CD8-positive, alpha-beta memory T cell (primary cell): ENCODE measurements at regions not wholly inside any gene's neighbourhood (a gene's known extent, or its start where the extent isn't known, plus 50 kb on each side); places are given as distances from the start of the nearest gene placed in this dataset.

Source experiments
- CTCF ChIA-PET: fragments of 350-600 bp; sonication (Branson Sonifier 250); formaldehyde crosslinking; loops from one replicate; lab custom pipeline; 2021; ENCODE audit warnings: antibody characterized with exemption; lab: Charles Lee
- POLR2A ChIA-PET: fragments of 350-600 bp; sonication (Branson Sonifier 250); formaldehyde crosslinking; loops from one replicate; lab custom pipeline; 2021; ENCODE audit warnings: antibody characterized with exemption; lab: Charles Lee
- DNase-seq, 5 donors: peaks; one replicate each; pipeline versions ENCODE4 v3.0.0 to v3.0.0-alpha.2; 2020 to 2022; ENCODE audit warnings: mixed read lengths in 1 of 5
- H3K27ac ChIP-seq: one replicate; pipeline ENCODE4 v1.7.0; 2013; ENCODE audit warnings: low read depth, mild to moderate bottlenecking, low read length, moderate library complexity
- H3K27me3 ChIP-seq: 2 replicates; pipeline ENCODE4 v1.7.0; 2013; ENCODE audit warnings: low read length, mild to moderate bottlenecking; ENCODE audit not compliant: insufficient read depth, poor library complexity, severe bottlenecking
- H3K36me3 ChIP-seq: 2 replicates; pipeline ENCODE4 v1.7.0; 2013; ENCODE audit warnings: mild to moderate bottlenecking, low read length, moderate library complexity; ENCODE audit not compliant: insufficient read depth
- H3K4me1 ChIP-seq: 2 replicates; pipeline ENCODE4 v1.7.0; 2013; ENCODE audit warnings: mild to moderate bottlenecking, low read length, moderate library complexity; ENCODE audit not compliant: insufficient read depth
- H3K4me3 ChIP-seq: 2 replicates; pipeline ENCODE4 v1.7.0; 2013; ENCODE audit warnings: mild to moderate bottlenecking, low read length
- H3K9me3 ChIP-seq: 2 replicates; pipeline ENCODE4 v1.7.0; 2013; ENCODE audit warnings: mild to moderate bottlenecking, low read length
- H3K27ac Mint-ChIP-seq, 8 donors: one replicate each; pipeline ENCODE4 v1.8.0; 2020 to 2021; ENCODE audit warnings: mixed read lengths in 8 of 8, mild to moderate bottlenecking in 6 of 8, inconsistent platforms in 3 of 8, moderate library complexity in 3 of 8
- H3K27me3 Mint-ChIP-seq, 2 donors: one replicate each; pipeline ENCODE4 v1.8.0; 2020 to 2021; ENCODE audit warnings: mixed read lengths in 2 of 2, mild to moderate bottlenecking in 1 of 2, moderate library complexity in 1 of 2
- H3K36me3 Mint-ChIP-seq, 3 donors: one replicate each; pipeline ENCODE4 v1.8.0; 2020 to 2021; ENCODE audit warnings: mixed read lengths in 3 of 3, inconsistent platforms in 1 of 3, mild to moderate bottlenecking in 1 of 3
- H3K4me1 Mint-ChIP-seq, 3 donors: one replicate each; pipeline ENCODE4 v1.8.0; 2020 to 2021; ENCODE audit warnings: mixed read lengths in 3 of 3, inconsistent platforms in 1 of 3, mild to moderate bottlenecking in 1 of 3
- H3K4me3 Mint-ChIP-seq, 7 donors: one replicate each; pipeline ENCODE4 v1.8.0; 2020 to 2021; ENCODE audit warnings: mixed read lengths in 7 of 7, mild to moderate bottlenecking in 6 of 7, moderate library complexity in 4 of 7, inconsistent platforms in 2 of 7
- H3K9me3 Mint-ChIP-seq, 5 donors: one replicate each; pipeline ENCODE4 v1.8.0; 2020 to 2022; ENCODE audit warnings: mixed read lengths in 5 of 5, mild to moderate bottlenecking in 3 of 5, moderate library complexity in 2 of 5, inconsistent platforms in 1 of 5

DNA sequence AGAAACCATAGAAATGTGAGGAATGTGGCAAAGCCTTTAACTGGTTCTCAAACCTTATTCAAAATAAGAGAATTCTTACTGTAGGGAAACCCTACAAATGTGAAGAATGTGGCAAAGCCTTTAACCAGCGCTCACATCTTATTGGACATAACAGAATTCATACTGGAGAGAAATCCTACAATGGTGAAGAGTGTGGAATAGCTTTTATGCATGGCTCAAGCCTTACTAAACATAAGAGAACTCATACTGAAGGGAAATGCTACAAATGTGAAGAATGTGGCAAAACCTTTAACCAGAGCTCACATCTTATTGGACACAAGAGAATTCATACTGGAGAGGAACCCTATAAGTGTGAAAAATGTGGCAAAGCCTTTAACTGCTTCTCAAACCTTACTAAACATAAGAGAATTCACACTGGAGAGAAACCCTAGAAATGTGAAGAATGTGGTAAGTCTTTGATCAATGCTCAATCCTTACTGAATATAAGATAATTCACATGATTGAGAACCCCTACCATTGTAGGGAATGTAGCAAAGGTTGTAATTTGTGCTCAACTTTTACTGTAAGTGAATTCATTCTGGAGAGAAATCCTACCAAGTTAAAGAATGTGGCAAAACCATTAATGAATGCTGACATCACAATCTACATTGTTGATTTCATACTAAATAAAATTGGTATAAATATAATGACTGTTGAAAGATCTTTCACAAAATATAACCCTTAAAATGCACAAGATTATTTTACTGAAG lies 142.5 kb upstream of the ZNF479 start:
- H3K27me3 Mint-ChIP-seq = no peaks in the 10 kb centered on the region
- no peaks in the 10 kb centered on the region for H3K36me3 ChIP-seq
- CTCF ChIA-PET = no interaction called here
- POLR2A ChIA-PET = no interaction called here
- H3K27me3 ChIP-seq = no peaks in the 10 kb centered on the region
- no peak overlapping the region for H3K4me3 Mint-ChIP-seq
- no peaks in the 10 kb centered on the region for H3K4me1 Mint-ChIP-seq
- no peak overlapping the region for H3K27ac Mint-ChIP-seq
- peaks cover 5% of the 10 kb centered on the region for H3K9me3 ChIP-seq
- no peak overlapping the region for H3K4me3 ChIP-seq
- peaks cover 31 to 78% (median 67%) of the 10 kb centered on the region in 5 donors for H3K9me3 Mint-ChIP-seq
- no peaks in the 10 kb centered on the region for H3K4me1 ChIP-seq
- H3K27ac ChIP-seq = no peak overlapping the region
- peaks cover 0 to 2% (median 0%) of the 10 kb centered on the region in 3 donors for H3K36me3 Mint-ChIP-seq
- DNase-seq = no peak

DNA sequence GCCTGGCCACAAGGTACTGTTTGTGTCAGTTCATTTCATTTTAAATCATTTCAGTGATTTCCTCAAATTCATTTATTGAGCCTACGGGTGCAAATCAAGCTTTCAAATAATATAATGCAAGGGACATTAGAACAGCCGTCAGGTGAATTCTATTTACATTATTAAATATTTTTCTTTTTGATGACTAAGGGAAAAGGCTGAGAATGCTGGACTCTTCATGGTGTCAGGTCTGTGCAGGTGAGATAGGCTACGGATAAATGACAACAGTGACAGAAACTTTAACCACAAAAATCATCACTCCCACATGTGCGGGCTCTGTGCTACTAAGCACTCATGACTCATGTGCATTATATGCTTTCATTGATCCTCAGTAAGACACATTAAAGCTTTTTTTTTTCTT lies 149.2 kb upstream of the ZNF716 start:
- ChIA-PET POLR2A (no interaction called here), CTCF (no interaction called here)
- H3K4me3 Mint-ChIP-seq = no peak overlapping the region
- Histone ChIP-seq H3K9me3 (no peaks in the 10 kb centered on the region), H3K36me3 (no peaks in the 10 kb centered on the region), H3K4me3 (no peak overlapping the region), H3K27ac (no peak overlapping the region), H3K27me3 (no peaks in the 10 kb centered on the region), H3K4me1 (no peaks in the 10 kb centered on the region)
- H3K9me3 Mint-ChIP-seq = peaks cover 7 to 29% (median 22%) of the 10 kb centered on the region in 5 donors
- H3K36me3 Mint-ChIP-seq = peaks cover 0 to 4% (median 0%) of the 10 kb centered on the region in 3 donors
- no peak for DNase-seq
- H3K4me1 Mint-ChIP-seq = no peaks in the 10 kb centered on the region
- H3K27ac Mint-ChIP-seq = no peak overlapping the region
- H3K27me3 Mint-ChIP-seq = no peaks in the 10 kb centered on the region

DNA sequence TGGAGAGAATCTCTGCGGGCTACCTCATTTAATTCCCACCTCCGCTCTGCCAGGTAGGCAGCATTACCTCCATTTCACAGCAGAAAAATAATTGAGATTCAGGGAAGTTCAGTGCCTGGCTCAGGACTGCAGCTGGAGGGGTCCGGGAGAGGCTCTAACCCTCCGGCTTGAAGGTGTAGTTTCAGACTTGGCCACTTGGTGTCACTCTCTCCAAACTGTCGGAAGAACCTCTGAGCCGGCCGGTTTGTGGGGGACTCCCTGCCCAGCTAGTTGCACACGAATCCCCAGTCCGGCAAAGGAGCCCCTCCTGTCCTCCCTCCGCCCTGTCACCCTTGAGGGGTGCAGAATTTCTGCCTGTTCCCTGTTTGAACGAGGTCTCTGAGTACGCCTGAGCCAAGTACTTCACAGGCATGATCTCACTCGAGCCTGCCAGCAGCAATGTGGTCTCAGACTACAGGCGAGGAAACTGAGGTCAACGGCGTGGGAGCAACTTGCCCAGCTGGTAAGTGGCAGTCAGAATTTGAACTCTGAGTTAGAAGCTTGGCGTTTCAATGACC lies 144.7 kb upstream of the ZNF716 start:
- no peak for DNase-seq
- Mint-ChIP-seq H3K4me1 (no peaks in the 10 kb centered on the region), H3K27ac (no peak overlapping the region)

DNA sequence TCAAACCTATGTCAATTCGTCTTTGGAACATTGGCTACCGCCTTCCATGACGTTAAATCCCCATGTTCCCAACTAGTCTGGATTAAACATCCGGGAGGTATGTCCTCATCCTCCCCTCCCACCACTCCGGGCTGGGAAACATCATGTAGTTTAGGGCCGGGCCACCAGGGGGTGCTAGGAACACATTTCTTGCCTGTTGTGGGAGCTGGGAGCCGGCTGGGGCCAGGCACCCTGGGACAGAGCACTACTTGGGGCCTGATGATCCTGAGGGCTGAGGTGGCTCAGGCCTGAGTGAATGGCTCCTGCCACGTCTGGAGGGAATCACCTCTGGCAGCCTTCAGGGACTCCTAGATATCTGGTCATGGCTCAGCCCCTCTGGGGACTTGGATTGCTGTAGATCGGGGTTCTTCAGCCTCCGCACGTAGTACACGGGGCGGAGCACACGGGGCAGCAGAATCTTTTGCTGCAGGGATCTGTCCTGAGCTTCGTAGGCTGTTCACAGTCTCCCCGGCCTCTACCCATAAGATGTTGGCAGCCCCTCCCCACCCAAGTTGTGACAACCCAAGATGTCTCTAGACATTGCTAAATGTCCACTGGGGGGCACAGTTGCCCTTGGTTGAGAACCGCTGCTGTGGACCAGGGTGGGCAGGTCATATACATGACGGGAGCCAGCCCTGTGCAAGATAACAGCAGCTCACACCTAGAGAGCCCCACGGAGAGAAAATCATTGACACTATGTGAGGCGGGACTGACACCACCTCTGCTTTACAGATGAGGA lies 141.2 kb upstream of the ZNF716 start:
- peaks cover 12 to 54% (median 25%) of the 10 kb centered on the region in 5 donors for H3K9me3 Mint-ChIP-seq
- no peaks in the 10 kb centered on the region for H3K9me3 ChIP-seq
- no peak overlapping the region for H3K4me3 ChIP-seq
- no peaks in the 10 kb centered on the region for H3K27me3 ChIP-seq
- H3K27ac ChIP-seq = no peak overlapping the region
- H3K4me1 ChIP-seq = no peaks in the 10 kb centered on the region
- no peaks in the 10 kb centered on the region for H3K36me3 Mint-ChIP-seq
- POLR2A ChIA-PET = no interaction called here
- CTCF ChIA-PET = no interaction called here
- no peak overlapping the region for H3K4me3 Mint-ChIP-seq
- H3K4me1 Mint-ChIP-seq = no peaks in the 10 kb centered on the region
- H3K36me3 ChIP-seq = no peaks in the 10 kb centered on the region
- peaks cover 0 to 3% of the 10 kb centered on the region in 2 donors for H3K27me3 Mint-ChIP-seq
- H3K27ac Mint-ChIP-seq = no peak overlapping the region
- no peak for DNase-seq

More for the DNA sequence above, 144.7 kb upstream of the ZNF716 start:
- ChIA-PET POLR2A (no interaction called here), CTCF (no interaction called here)
- peaks cover 0 to 1% of the 10 kb centered on the region in 2 donors for H3K27me3 Mint-ChIP-seq
- Histone ChIP-seq H3K9me3 (no peaks in the 10 kb centered on the region), H3K4me1 (no peaks in the 10 kb centered on the region), H3K27ac (no peak overlapping the region), H3K27me3 (no peaks in the 10 kb centered on the region), H3K4me3 (no peak overlapping the region), H3K36me3 (no peaks in the 10 kb centered on the region)
- H3K36me3 Mint-ChIP-seq = no peaks in the 10 kb centered on the region
- H3K4me3 Mint-ChIP-seq = no peak overlapping the region
- peaks cover 12 to 39% (median 22%) of the 10 kb centered on the region in 5 donors for H3K9me3 Mint-ChIP-seq

DNA sequence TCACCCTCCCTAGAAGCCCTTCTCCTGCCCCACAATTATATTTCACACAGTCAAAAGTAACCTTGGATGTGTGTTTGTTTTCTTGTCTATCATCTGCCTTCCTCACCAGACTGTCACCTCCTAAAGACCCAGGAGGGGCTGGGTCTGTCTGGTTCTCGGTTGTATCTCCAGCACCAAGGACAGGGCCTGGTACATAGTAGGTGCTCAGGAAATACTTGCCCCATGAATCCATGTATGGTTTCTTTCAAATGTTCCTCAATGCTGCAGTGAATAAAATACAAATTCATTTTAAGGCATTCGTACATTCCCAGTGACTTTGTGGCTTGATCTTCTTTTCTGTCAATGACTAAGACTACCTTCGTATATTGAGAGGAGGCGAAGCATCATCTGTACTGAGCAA lies 122.9 kb upstream of the ZNF716 start:
- Mint-ChIP-seq H3K4me3 (no peak overlapping the region), H3K36me3 (peaks cover 0 to 2% (median 0%) of the 10 kb centered on the region in 3 donors), H3K27ac (no peak overlapping the region), H3K4me1 (no peaks in the 10 kb centered on the region), H3K27me3 (no peaks in the 10 kb centered on the region), H3K9me3 (peaks cover 23 to 48% (median 33%) of the 10 kb centered on the region in 5 donors)
- no peak for DNase-seq
- no peaks in the 10 kb centered on the region for H3K4me1 ChIP-seq
- H3K36me3 ChIP-seq = no peaks in the 10 kb centered on the region
- no peaks in the 10 kb centered on the region for H3K27me3 ChIP-seq
- no peak overlapping the region for H3K4me3 ChIP-seq
- ChIA-PET POLR2A (no interaction called here), CTCF (no interaction called here)
- H3K9me3 ChIP-seq = no peaks in the 10 kb centered on the region
- H3K27ac ChIP-seq = no peak overlapping the region

DNA sequence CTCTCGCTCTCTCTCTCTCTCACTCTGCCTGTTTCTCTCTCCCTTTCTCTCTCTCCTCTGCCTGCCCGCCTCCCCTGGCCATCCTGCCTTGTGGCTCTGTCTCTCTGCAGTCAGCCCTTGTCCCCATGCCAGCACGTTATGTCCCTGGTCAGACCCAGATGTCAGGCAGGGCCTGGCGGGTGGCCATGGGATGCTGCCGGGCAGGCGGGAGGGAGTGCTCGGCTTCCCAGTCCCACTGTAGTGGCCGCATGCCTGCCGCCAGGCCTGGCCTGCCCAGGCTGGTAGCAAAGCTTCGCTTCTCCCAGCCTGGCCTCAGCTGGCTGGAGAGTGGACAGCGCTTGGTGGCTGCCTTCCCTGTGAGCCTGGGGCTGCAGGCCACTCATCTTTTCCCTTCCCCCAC lies 121.5 kb upstream of the ZNF716 start:
- Mint-ChIP-seq H3K4me1 (no peaks in the 10 kb centered on the region), H3K27ac (no peak overlapping the region), H3K9me3 (peaks cover 24 to 51% (median 33%) of the 10 kb centered on the region in 5 donors), H3K27me3 (no peaks in the 10 kb centered on the region), H3K36me3 (peaks cover 0 to 2% (median 0%) of the 10 kb centered on the region in 3 donors), H3K4me3 (no peak overlapping the region)
- no peak for DNase-seq
- CTCF ChIA-PET = no interaction called here
- Histone ChIP-seq H3K9me3 (no peaks in the 10 kb centered on the region), H3K27ac (no peak overlapping the region), H3K4me1 (no peaks in the 10 kb centered on the region), H3K27me3 (no peaks in the 10 kb centered on the region), H3K36me3 (no peaks in the 10 kb centered on the region), H3K4me3 (no peak overlapping the region)
- POLR2A ChIA-PET = no interaction called here

DNA sequence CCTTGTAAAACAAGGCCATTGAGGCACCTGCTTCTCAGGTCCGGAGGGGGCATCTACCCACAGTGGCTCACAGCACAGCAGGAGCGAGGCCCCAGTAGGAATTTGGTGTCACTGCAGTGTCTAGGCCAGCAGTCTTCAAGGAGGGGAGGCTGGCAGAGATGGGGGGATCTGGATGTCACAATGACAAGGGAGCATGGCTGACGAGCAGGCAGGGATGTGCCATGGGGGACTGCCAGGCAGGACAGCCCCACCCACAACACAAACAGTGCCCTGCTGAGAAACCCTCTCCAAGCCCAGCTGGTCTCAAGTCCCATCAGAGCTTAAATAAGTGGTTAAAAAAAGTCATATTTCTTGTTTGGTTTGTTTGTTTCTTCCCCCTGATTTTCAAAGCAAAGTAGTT lies 121.0 kb upstream of the ZNF716 start:
- no peaks in the 10 kb centered on the region for H3K4me1 ChIP-seq
- H3K36me3 ChIP-seq = no peaks in the 10 kb centered on the region
- POLR2A ChIA-PET = no interaction called here
- no peaks in the 10 kb centered on the region for H3K9me3 ChIP-seq
- no peak overlapping the region for H3K27ac ChIP-seq
- H3K4me3 ChIP-seq = no peak overlapping the region
- no peaks in the 10 kb centered on the region for H3K27me3 ChIP-seq
- H3K36me3 Mint-ChIP-seq = peaks cover 0 to 2% (median 0%) of the 10 kb centered on the region in 3 donors
- no peaks in the 10 kb centered on the region for H3K4me1 Mint-ChIP-seq
- H3K27me3 Mint-ChIP-seq = no peaks in the 10 kb centered on the region
- H3K27ac Mint-ChIP-seq = no peak overlapping the region
- H3K9me3 Mint-ChIP-seq = peaks cover 29 to 52% (median 35%) of the 10 kb centered on the region in 5 donors
- DNase-seq = no peak
- no peak overlapping the region for H3K4me3 Mint-ChIP-seq
- CTCF ChIA-PET = no interaction called here
